ENCODE measurements at regions not wholly inside any gene's neighbourhood (a gene's known extent, or its start where the extent isn't known, plus 50 kb on each side); places are given as distances from the start of the nearest gene placed in this dataset.

DNA sequence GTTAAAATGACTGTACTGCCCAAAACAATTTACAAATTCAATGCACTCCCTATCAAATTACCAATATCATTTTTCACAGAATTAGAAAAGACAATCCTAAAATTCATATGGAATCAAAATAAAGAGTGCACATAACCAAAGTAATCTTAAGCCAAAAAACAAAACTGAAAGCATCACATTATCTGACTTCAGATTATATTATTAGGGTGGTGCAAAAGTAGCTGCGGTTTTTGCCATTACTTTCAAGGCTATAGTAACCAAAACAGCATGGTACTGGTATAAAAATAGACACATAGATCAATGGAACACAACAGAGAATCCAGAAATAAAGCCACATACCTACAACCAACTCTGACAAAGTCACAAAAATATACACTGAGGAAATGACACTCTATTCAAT is 396.6 kb downstream of the EIPR1 start:
- POLR2A ChIA-PET, result no interaction called here
- peaks cover 11% of the 10 kb centered on the region for H3K9me3 Mint-ChIP-seq (ENCODE audit: unreplicated experiment)
- no peaks in the 10 kb centered on the region for H3K36me3 Mint-ChIP-seq (ENCODE audit: insufficient read depth, unreplicated experiment)
- peaks cover 12% of the 10 kb centered on the region for H3K27me3 Mint-ChIP-seq (ENCODE audit: insufficient read depth, unreplicated experiment)
- BruUV-seq (replicated peaks), result no TSS peak
- H3K4me1 Mint-ChIP-seq (ENCODE audit: insufficient read depth, unreplicated experiment), result no peaks in the 10 kb centered on the region
- intact Hi-C loops (cut with micrococcal nuclease), result no loop called here
- no peak overlapping the region for H3K27ac Mint-ChIP-seq (ENCODE audit: low read depth, unreplicated experiment)
- TF ChIP-seq, protein P1, sequence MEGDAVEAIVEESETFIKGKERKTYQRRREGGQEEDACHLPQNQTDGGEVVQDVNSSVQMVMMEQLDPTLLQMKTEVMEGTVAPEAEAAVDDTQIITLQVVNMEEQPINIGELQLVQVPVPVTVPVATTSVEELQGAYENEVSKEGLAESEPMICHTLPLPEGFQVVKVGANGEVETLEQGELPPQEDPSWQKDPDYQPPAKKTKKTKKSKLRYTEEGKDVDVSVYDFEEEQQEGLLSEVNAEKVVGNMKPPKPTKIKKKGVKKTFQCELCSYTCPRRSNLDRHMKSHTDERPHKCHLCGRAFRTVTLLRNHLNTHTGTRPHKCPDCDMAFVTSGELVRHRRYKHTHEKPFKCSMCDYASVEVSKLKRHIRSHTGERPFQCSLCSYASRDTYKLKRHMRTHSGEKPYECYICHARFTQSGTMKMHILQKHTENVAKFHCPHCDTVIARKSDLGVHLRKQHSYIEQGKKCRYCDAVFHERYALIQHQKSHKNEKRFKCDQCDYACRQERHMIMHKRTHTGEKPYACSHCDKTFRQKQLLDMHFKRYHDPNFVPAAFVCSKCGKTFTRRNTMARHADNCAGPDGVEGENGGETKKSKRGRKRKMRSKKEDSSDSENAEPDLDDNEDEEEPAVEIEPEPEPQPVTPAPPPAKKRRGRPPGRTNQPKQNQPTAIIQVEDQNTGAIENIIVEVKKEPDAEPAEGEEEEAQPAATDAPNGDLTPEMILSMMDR (IDR thresholded peaks at IDR 0.05; ENCODE audit: unreplicated experiment), result no peak
- H3K4me3 Mint-ChIP-seq (ENCODE audit: unreplicated experiment), result no peak overlapping the region
- CTCF ChIA-PET, result no interaction called here
- DNase-seq (ENCODE audit: unreplicated experiment), result no peak

DNA sequence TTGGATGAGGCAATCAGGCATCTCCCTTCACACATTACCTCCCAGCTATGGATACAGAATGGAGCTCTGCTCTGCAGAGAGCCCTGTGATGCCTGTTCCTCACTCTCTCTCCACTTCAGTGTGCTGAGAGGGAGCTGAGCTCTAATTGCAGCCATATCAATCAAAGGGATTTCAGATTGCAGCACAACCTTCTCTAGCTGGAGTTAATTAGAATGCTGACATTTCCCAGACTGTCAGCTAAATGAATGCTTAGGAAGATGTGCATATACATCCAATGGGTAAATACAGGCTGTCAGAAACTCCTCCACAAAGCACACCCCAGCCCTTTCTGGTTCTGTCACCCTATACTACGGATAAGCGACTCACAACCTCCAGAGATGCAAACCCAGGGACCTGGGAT is 402.6 kb downstream of the EIPR1 start:
- ChIA-PET POLR2A (no interaction called here), CTCF (interaction anchor here (0.7 kb wide), 1 partner anchor 1112 kb away, joined by 4 read pairs; no protein-coding TSS in a partner anchor)
- H3K4me1 Mint-ChIP-seq (ENCODE audit: insufficient read depth, unreplicated experiment), result no peaks in the 10 kb centered on the region
- H3K27ac Mint-ChIP-seq (ENCODE audit: low read depth, unreplicated experiment), result no peak overlapping the region
- no TSS peak for BruUV-seq (replicated peaks)
- TF ChIP-seq, protein P1 (IDR thresholded peaks at IDR 0.05; ENCODE audit: unreplicated experiment), result no peak
- H3K36me3 Mint-ChIP-seq (ENCODE audit: insufficient read depth, unreplicated experiment), result no peaks in the 10 kb centered on the region
- H3K9me3 Mint-ChIP-seq (ENCODE audit: unreplicated experiment), result peaks cover 7% of the 10 kb centered on the region
- H3K4me3 Mint-ChIP-seq (ENCODE audit: unreplicated experiment), result no peak overlapping the region
- H3K27me3 Mint-ChIP-seq (ENCODE audit: insufficient read depth, unreplicated experiment), result peaks cover 12% of the 10 kb centered on the region
- no peak for DNase-seq (ENCODE audit: unreplicated experiment)
- intact Hi-C loops (cut with micrococcal nuclease), result no loop called here

DNA sequence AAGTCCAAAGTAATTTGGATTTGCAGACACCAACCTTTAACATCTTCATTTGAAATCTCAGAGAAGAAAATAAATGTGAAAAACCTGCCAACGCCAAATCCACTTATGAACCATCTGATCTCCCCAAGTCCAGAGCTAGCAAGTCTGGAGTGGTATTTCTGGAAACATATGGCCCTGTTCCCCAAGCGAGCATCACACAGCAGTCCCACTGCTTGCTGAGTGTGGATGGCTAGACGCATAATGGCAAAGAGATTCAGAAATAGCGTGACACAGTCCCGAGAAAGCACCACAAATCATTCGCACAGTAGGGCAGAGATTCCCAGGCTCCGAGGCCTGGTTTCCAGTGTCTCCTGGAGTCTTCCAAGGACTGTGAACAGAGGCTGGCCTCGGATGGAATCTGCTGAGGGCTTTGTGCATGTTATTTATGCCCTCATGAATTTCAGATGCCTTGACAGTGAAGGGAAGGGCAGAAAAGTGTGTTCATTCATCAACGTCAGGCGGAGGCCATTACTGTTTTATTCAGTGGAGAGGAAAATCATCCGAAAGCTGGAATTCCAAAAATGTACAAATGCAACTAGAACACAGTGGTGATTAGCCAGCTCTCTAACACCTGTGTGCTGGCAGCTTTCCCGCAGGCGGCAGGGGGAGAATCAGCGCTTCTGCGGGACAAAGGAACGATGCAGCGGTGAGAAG is 417.0 kb downstream of the EIPR1 start:
- TF ChIP-seq, protein P1 (IDR thresholded peaks at IDR 0.05; ENCODE audit: unreplicated experiment), result no peak
- no peaks in the 10 kb centered on the region for H3K27me3 Mint-ChIP-seq (ENCODE audit: insufficient read depth, unreplicated experiment)
- H3K4me1 Mint-ChIP-seq (ENCODE audit: insufficient read depth, unreplicated experiment), result no peaks in the 10 kb centered on the region
- POLR2A ChIA-PET, result no interaction called here
- no peak for DNase-seq (ENCODE audit: unreplicated experiment)
- intact Hi-C loops (cut with micrococcal nuclease), result no loop called here
- H3K9me3 Mint-ChIP-seq (ENCODE audit: unreplicated experiment), result peaks cover 10% of the 10 kb centered on the region
- no TSS peak for BruUV-seq (replicated peaks)
- H3K4me3 Mint-ChIP-seq (ENCODE audit: unreplicated experiment), result no peak overlapping the region
- H3K27ac Mint-ChIP-seq (ENCODE audit: low read depth, unreplicated experiment), result no peak overlapping the region
- CTCF ChIA-PET, result no interaction called here
- H3K36me3 Mint-ChIP-seq (ENCODE audit: insufficient read depth, unreplicated experiment), result no peaks in the 10 kb centered on the region

DNA sequence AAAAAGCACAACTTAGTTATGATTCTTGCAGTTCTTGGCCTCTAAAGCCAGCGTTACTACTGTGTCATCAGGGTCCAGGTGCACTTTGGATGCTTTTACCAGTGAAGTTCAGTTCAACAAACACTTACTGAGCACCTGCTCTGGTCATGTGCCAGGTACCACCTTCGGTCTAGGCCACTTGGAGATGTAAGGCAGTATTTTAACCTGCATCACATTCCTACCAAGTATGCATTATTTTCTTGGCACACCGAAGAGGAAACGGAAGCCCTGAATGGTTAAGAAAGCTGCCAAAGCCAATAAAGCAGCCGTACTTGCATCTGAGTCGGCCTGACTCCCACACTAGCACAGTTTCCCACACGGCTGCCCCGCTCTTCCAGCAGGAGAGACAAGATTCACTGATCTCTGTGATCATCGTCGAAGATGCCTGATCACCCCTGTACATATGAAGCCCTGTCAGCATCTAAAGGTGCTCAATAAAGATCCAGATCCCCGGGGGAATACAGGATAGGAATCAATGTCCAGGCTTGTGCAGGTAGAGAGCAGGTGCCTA is 427.1 kb downstream of the EIPR1 start:
- peaks cover 14% of the 10 kb centered on the region for H3K9me3 Mint-ChIP-seq (ENCODE audit: unreplicated experiment)
- DNase-seq (ENCODE audit: unreplicated experiment), result no peak
- CTCF ChIA-PET, result no interaction called here

More for the DNA sequence above, 427.1 kb downstream of the EIPR1 start:
- POLR2A ChIA-PET, result no interaction called here
- H3K4me1 Mint-ChIP-seq (ENCODE audit: insufficient read depth, unreplicated experiment), result no peaks in the 10 kb centered on the region
- H3K36me3 Mint-ChIP-seq (ENCODE audit: insufficient read depth, unreplicated experiment), result no peaks in the 10 kb centered on the region
- no peaks in the 10 kb centered on the region for H3K27me3 Mint-ChIP-seq (ENCODE audit: insufficient read depth, unreplicated experiment)
- BruUV-seq (replicated peaks), result no TSS peak
- intact Hi-C loops (cut with micrococcal nuclease), result no loop called here
- no peak overlapping the region for H3K4me3 Mint-ChIP-seq (ENCODE audit: unreplicated experiment)
- TF ChIP-seq, protein P1 (IDR thresholded peaks at IDR 0.05; ENCODE audit: unreplicated experiment), result no peak
- no peak overlapping the region for H3K27ac Mint-ChIP-seq (ENCODE audit: low read depth, unreplicated experiment)

Data from MCF 10A (cell line).